ENCODE measurements at regions not wholly inside any gene's neighbourhood (a gene's known extent, or its start where the extent isn't known, plus 50 kb on each side); places are given as distances from the start of the nearest gene placed in this dataset.

- TF ChIP-seq, protein P1, sequence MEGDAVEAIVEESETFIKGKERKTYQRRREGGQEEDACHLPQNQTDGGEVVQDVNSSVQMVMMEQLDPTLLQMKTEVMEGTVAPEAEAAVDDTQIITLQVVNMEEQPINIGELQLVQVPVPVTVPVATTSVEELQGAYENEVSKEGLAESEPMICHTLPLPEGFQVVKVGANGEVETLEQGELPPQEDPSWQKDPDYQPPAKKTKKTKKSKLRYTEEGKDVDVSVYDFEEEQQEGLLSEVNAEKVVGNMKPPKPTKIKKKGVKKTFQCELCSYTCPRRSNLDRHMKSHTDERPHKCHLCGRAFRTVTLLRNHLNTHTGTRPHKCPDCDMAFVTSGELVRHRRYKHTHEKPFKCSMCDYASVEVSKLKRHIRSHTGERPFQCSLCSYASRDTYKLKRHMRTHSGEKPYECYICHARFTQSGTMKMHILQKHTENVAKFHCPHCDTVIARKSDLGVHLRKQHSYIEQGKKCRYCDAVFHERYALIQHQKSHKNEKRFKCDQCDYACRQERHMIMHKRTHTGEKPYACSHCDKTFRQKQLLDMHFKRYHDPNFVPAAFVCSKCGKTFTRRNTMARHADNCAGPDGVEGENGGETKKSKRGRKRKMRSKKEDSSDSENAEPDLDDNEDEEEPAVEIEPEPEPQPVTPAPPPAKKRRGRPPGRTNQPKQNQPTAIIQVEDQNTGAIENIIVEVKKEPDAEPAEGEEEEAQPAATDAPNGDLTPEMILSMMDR (conservative IDR thresholded peaks at IDR 0.05; ENCODE audit: low read length), result no peak
- TF ChIP-seq EZH2phosphoT487 (IDR thresholded peaks at IDR 0.05; ENCODE audit: borderline replicate concordance), result no peak
Measured at GRCh38 chr13:85473144-85473543, 326.1 kb downstream of the SLITRK6 start.
